AG09319 (cell line): ENCODE measurements at regions not wholly inside any gene's neighbourhood (a gene's known extent, or its start where the extent isn't known, plus 50 kb on each side); places are given as distances from the start of the nearest gene placed in this dataset.

ENCODE experiments used
- DNase-seq: peaks from one replicate; pipeline ENCODE4 v3.0.0-alpha.2; 2010; ENCODE audit warnings: low read depth; ENCODE audit errors: extremely low read depth
- TF ChIP-seq, protein P1 (sequence below): IDR thresholded peaks from 2 replicates; pipeline ENCODE4 v1.5.1; 2011; ENCODE audit warnings: low read depth, mild to moderate bottlenecking, inconsistent platforms, low read length, moderate library complexity

GRCh38 chr2:172213116-172213860 is 110.6 kb upstream of the DLX2 start:
- TF ChIP-seq, protein P1, sequence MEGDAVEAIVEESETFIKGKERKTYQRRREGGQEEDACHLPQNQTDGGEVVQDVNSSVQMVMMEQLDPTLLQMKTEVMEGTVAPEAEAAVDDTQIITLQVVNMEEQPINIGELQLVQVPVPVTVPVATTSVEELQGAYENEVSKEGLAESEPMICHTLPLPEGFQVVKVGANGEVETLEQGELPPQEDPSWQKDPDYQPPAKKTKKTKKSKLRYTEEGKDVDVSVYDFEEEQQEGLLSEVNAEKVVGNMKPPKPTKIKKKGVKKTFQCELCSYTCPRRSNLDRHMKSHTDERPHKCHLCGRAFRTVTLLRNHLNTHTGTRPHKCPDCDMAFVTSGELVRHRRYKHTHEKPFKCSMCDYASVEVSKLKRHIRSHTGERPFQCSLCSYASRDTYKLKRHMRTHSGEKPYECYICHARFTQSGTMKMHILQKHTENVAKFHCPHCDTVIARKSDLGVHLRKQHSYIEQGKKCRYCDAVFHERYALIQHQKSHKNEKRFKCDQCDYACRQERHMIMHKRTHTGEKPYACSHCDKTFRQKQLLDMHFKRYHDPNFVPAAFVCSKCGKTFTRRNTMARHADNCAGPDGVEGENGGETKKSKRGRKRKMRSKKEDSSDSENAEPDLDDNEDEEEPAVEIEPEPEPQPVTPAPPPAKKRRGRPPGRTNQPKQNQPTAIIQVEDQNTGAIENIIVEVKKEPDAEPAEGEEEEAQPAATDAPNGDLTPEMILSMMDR, result no peak
- no peak for DNase-seq

GRCh38 chr2:172214252-172214651 is 111.6 kb upstream of the DLX2 start:
- no peak for DNase-seq
- TF ChIP-seq, protein P1, result no peak

GRCh38 chr2:172215172-172215935 is 112.7 kb upstream of the DLX2 start:
- TF ChIP-seq, protein P1, result no peak
- no peak for DNase-seq

- TF ChIP-seq, protein P1, result no peak
- no peak for DNase-seq
These were observed 113.2 kb upstream of the DLX2 start for GRCh38 chr2:172215936-172216335.

DNA sequence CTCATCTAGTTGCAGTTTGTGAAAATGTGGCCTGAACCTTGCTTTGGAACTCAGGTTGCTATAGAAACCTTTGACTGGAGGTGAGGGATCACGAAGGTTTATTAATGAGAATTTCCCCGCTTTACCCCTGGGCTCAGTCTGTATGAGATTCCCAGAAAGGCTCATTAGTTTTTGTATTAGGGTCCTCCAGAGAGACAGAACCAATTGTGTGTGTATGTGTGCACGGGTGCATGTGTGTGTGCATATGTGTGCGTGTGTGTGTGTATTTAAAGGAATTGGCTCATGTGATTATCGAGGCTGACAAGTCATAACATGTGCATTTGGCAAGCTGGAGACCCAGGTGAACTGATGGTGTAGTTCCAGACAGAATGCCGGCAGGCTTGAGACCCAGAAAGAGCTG is 113.8 kb upstream of the DLX2 start:
- DNase-seq, result no peak
- TF ChIP-seq, protein P1, result no peak

GRCh38 chr2:172219201-172219600 is 116.5 kb upstream of the DLX2 start:
- TF ChIP-seq, protein P1, result no peak
- DNase-seq, result no peak

DNA sequence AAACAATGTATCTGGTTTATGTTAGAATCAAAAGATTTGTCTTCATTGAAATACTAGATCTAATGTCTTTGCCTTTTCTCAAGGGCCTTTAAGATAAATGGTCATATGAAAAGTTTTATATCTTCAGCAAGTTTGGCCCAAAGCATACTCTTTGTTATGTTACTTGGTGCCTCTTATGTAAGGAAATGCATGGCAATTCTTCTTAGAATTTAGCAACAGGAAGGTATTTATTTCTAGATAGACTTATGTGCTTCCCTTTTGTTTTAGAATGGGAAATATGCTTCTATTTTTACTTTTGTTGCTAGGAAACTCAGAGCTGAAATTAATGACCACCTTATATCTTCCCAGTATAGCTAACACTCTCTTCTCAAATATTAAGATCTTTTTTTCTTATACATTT is 117.4 kb upstream of the DLX2 start:
- DNase-seq, result no peak

More for the DNA sequence above, 117.4 kb upstream of the DLX2 start:
- TF ChIP-seq, protein P1, result no peak
